ENCODE measurements at regions not wholly inside any gene's neighbourhood (a gene's known extent, or its start where the extent isn't known, plus 50 kb on each side); places are given as distances from the start of the nearest gene placed in this dataset.

- FAIRE-seq = no peak
Measured at GRCh38 chr21:14889080-14889810, 175.6 kb downstream of the NRIP1 start.

GRCh38 chr21:14888202-14888601 lies 176.6 kb downstream of the NRIP1 start:
- no peak overlapping the region for H3K9ac ChIP-seq (ENCODE audit: control insufficient read depth, extremely low read depth, insufficient read depth, low read length)
- no peak overlapping the region for H2AFZ ChIP-seq (ENCODE audit: control insufficient read depth, low read length)
- no peak overlapping the region for H3K4me3 ChIP-seq (ENCODE audit: control insufficient read depth in 2 of 3, extremely low read depth in 1 of 3, insufficient read depth in 2 of 3, low read depth in 1 of 3, low read length in 3 of 3)
- no peak overlapping the region for H3K4me2 ChIP-seq (ENCODE audit: control insufficient read depth, extremely low read depth, insufficient read depth, low read depth, low read length)
- no peaks in the 10 kb centered on the region for H3K9me3 ChIP-seq (ENCODE audit: control insufficient read depth, low read depth, low read length)
- no peaks in the 10 kb centered on the region for H3K9me1 ChIP-seq (ENCODE audit: control insufficient read depth, extremely low read depth, insufficient read depth, low read length)
- no peak for FAIRE-seq
- TF ChIP-seq EZH2 (IDR thresholded peaks at IDR 0.05; ENCODE audit: low read length) = no peak
- no peak for TF ChIP-seq CTCF (optimal IDR thresholded peaks at IDR 0.05 in 1 of 3, IDR thresholded peaks at IDR 0.05 in 1 of 3, conservative IDR thresholded peaks at IDR 0.05 in 1 of 3; ENCODE audit: extremely low read depth in 1 of 3, insufficient read depth in 2 of 3, low read length in 3 of 3)
- dilution Hi-C loops (cut with MboI; ENCODE audit: extremely low pct_ligation_motif_present, low sequenced_read_pairs) = no loop called here
- H3K36me3 ChIP-seq (ENCODE audit: control insufficient read depth in 2 of 2, extremely low read depth in 1 of 2, insufficient read depth in 2 of 2, low read length in 2 of 2) = no peaks in the 10 kb centered on the region
- no peaks in the 10 kb centered on the region for H3K4me1 ChIP-seq (ENCODE audit: control insufficient read depth, extremely low read depth, insufficient read depth, low read length)
- no peak overlapping the region for H3K27ac ChIP-seq (ENCODE audit: control insufficient read depth, insufficient read depth, low read length)
- H4K20me1 ChIP-seq (ENCODE audit: control insufficient read depth, extremely low read depth, insufficient read depth, low read length) = no peaks in the 10 kb centered on the region
- DNase-seq (ENCODE audit: low read depth, low spot score) = no peak
- no peaks in the 10 kb centered on the region for H3K79me2 ChIP-seq (ENCODE audit: control insufficient read depth, insufficient read depth, low read length)
- no peaks in the 10 kb centered on the region for H3K27me3 ChIP-seq (ENCODE audit: control insufficient read depth, extremely low read depth, insufficient read depth, low read length)

More at GRCh38 chr21:14889080-14889810, 175.6 kb downstream of the NRIP1 start:
- no peaks in the 10 kb centered on the region for H4K20me1 ChIP-seq (ENCODE audit: control insufficient read depth, extremely low read depth, insufficient read depth, low read length)
- H3K9me3 ChIP-seq (ENCODE audit: control insufficient read depth, low read depth, low read length) = no peaks in the 10 kb centered on the region
- no peak overlapping the region for H3K4me3 ChIP-seq (ENCODE audit: control insufficient read depth in 2 of 3, extremely low read depth in 1 of 3, insufficient read depth in 2 of 3, low read depth in 1 of 3, low read length in 3 of 3)
- no peaks in the 10 kb centered on the region for H3K79me2 ChIP-seq (ENCODE audit: control insufficient read depth, insufficient read depth, low read length)
- no peak overlapping the region for H2AFZ ChIP-seq (ENCODE audit: control insufficient read depth, low read length)
- H3K27ac ChIP-seq (ENCODE audit: control insufficient read depth, insufficient read depth, low read length) = no peak overlapping the region
- H3K4me2 ChIP-seq (ENCODE audit: control insufficient read depth, extremely low read depth, insufficient read depth, low read depth, low read length) = no peak overlapping the region
- dilution Hi-C loops (cut with MboI; ENCODE audit: extremely low pct_ligation_motif_present, low sequenced_read_pairs) = no loop called here
- H3K9ac ChIP-seq (ENCODE audit: control insufficient read depth, extremely low read depth, insufficient read depth, low read length) = no peak overlapping the region
- no peaks in the 10 kb centered on the region for H3K9me1 ChIP-seq (ENCODE audit: control insufficient read depth, extremely low read depth, insufficient read depth, low read length)
- H3K36me3 ChIP-seq (ENCODE audit: control insufficient read depth in 2 of 2, extremely low read depth in 1 of 2, insufficient read depth in 2 of 2, low read length in 2 of 2) = no peaks in the 10 kb centered on the region
- no peak for TF ChIP-seq EZH2 (IDR thresholded peaks at IDR 0.05; ENCODE audit: low read length)
- no peak for TF ChIP-seq CTCF (optimal IDR thresholded peaks at IDR 0.05 in 1 of 3, IDR thresholded peaks at IDR 0.05 in 1 of 3, conservative IDR thresholded peaks at IDR 0.05 in 1 of 3; ENCODE audit: extremely low read depth in 1 of 3, insufficient read depth in 2 of 3, low read length in 3 of 3)
- no peak for DNase-seq (ENCODE audit: low read depth, low spot score)
- H3K4me1 ChIP-seq (ENCODE audit: control insufficient read depth, extremely low read depth, insufficient read depth, low read length) = no peaks in the 10 kb centered on the region
- no peaks in the 10 kb centered on the region for H3K27me3 ChIP-seq (ENCODE audit: control insufficient read depth, extremely low read depth, insufficient read depth, low read length)
